ENCODE measurements at regions not wholly inside any gene's neighbourhood (a gene's known extent, or its start where the extent isn't known, plus 50 kb on each side); places are given as distances from the start of the nearest gene placed in this dataset.

DNA sequence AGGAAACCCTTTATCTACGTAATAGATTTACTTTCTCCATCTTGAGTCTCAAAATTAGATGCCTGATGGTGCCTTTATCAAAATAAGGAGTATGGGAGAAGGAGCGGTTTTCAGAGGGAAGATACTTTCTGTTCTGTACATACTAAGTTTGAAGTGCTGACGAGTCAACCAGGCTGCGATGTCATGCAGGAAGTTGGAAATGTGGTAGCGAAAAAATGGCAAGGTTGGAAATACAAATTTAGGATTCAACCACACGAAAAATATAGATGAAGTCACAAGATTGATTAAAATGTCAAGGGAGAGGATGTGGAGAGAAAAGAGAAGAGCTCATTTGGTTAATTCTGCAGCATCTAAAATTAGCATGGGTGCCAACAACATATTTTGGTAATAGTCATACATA is 129.5 kb downstream of the FOXD1 start:
- TF ChIP-seq, protein P1, sequence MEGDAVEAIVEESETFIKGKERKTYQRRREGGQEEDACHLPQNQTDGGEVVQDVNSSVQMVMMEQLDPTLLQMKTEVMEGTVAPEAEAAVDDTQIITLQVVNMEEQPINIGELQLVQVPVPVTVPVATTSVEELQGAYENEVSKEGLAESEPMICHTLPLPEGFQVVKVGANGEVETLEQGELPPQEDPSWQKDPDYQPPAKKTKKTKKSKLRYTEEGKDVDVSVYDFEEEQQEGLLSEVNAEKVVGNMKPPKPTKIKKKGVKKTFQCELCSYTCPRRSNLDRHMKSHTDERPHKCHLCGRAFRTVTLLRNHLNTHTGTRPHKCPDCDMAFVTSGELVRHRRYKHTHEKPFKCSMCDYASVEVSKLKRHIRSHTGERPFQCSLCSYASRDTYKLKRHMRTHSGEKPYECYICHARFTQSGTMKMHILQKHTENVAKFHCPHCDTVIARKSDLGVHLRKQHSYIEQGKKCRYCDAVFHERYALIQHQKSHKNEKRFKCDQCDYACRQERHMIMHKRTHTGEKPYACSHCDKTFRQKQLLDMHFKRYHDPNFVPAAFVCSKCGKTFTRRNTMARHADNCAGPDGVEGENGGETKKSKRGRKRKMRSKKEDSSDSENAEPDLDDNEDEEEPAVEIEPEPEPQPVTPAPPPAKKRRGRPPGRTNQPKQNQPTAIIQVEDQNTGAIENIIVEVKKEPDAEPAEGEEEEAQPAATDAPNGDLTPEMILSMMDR (IDR thresholded peaks at IDR 0.05; ENCODE audit: low read depth, low read length, poor library complexity, severe bottlenecking), result no peak
- no peak for TF ChIP-seq EZH2phosphoT487 (IDR thresholded peaks at IDR 0.05; ENCODE audit: borderline replicate concordance, low read length)
